ENCODE measurements at regions not wholly inside any gene's neighbourhood (a gene's known extent, or its start where the extent isn't known, plus 50 kb on each side); places are given as distances from the start of the nearest gene placed in this dataset.

DNA sequence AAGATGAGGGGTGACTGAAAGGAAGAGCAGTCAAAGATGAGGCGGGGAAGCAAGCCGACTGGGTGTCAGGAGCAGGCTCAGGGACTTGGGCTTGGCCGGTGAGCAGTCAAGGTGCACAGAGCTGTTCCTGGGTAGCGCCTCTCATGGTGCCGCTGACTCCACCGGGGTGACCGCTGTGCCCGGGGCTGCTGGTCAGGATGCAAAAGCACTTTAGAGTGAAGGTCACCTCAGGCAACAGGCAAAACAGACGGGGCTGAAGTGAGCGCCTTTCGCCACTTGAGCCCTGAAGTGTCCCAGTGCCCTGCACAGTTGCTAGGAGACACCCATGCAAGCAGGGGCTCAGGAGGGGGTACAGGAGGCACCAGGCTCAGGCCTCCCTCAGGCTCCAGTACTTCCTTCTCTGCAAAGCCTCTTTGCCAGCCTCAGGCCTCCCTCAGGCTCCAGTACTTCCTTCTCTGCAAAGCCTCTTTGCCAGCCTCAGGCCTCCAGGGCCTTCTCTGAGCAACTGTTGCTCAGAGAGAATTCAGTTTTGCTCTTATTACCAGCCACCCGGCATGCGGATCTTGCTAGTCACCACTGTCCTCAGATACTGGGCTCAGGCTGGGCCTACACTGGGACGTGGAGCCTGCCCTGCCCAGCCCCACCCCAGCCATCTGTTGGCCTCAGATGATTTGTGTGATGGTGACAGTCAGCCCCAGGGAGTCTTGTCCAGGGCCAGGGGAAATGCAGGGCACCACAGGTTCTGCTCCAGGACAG lies 99.7 kb upstream of the IRF2BP2 start:
- TF ChIP-seq, protein P1, sequence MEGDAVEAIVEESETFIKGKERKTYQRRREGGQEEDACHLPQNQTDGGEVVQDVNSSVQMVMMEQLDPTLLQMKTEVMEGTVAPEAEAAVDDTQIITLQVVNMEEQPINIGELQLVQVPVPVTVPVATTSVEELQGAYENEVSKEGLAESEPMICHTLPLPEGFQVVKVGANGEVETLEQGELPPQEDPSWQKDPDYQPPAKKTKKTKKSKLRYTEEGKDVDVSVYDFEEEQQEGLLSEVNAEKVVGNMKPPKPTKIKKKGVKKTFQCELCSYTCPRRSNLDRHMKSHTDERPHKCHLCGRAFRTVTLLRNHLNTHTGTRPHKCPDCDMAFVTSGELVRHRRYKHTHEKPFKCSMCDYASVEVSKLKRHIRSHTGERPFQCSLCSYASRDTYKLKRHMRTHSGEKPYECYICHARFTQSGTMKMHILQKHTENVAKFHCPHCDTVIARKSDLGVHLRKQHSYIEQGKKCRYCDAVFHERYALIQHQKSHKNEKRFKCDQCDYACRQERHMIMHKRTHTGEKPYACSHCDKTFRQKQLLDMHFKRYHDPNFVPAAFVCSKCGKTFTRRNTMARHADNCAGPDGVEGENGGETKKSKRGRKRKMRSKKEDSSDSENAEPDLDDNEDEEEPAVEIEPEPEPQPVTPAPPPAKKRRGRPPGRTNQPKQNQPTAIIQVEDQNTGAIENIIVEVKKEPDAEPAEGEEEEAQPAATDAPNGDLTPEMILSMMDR (IDR thresholded peaks at IDR 0.05; ENCODE audit: poor library complexity, severe bottlenecking), result no peak
- TF ChIP-seq POLR2AphosphoS5 (IDR thresholded peaks at IDR 0.05) (no peak), SMC3 (conservative IDR thresholded peaks at IDR 0.05; ENCODE audit: poor library complexity) (no peak), MXI1 (conservative IDR thresholded peaks at IDR 0.05; ENCODE audit: poor library complexity, severe bottlenecking) (no peak)
- TF ChIP-seq, protein P2, sequence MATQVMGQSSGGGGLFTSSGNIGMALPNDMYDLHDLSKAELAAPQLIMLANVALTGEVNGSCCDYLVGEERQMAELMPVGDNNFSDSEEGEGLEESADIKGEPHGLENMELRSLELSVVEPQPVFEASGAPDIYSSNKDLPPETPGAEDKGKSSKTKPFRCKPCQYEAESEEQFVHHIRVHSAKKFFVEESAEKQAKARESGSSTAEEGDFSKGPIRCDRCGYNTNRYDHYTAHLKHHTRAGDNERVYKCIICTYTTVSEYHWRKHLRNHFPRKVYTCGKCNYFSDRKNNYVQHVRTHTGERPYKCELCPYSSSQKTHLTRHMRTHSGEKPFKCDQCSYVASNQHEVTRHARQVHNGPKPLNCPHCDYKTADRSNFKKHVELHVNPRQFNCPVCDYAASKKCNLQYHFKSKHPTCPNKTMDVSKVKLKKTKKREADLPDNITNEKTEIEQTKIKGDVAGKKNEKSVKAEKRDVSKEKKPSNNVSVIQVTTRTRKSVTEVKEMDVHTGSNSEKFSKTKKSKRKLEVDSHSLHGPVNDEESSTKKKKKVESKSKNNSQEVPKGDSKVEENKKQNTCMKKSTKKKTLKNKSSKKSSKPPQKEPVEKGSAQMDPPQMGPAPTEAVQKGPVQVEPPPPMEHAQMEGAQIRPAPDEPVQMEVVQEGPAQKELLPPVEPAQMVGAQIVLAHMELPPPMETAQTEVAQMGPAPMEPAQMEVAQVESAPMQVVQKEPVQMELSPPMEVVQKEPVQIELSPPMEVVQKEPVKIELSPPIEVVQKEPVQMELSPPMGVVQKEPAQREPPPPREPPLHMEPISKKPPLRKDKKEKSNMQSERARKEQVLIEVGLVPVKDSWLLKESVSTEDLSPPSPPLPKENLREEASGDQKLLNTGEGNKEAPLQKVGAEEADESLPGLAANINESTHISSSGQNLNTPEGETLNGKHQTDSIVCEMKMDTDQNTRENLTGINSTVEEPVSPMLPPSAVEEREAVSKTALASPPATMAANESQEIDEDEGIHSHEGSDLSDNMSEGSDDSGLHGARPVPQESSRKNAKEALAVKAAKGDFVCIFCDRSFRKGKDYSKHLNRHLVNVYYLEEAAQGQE (IDR thresholded peaks at IDR 0.05; ENCODE audit: borderline replicate concordance), result no peak

All from neural cell (in vitro differentiated cells).